ENCODE measurements at regions not wholly inside any gene's neighbourhood (a gene's known extent, or its start where the extent isn't known, plus 50 kb on each side); places are given as distances from the start of the nearest gene placed in this dataset.

DNA sequence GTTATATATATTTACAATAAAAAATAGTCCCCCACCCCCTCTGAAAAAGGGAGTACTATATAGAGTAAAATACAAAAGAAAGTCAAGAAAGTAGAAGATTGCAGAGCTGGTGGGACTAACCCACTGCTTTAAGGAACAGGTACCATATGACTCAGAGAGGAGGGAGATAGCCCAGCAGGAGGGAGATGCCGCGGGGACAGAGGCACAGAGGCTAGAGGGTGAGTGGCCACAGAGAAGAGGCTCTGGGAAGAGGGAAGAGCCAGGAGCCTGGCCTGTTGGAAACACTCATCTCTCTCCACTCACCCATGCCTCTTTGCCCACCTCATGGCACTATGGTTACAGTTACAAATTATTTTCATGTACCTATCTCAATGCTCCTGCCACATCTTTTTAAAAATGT, 53.6 kb upstream of the LYVE1 start:
- no peak for DNase-seq (ENCODE audit: low read depth in 2 of 3, low spot score in 2 of 3)

DNA sequence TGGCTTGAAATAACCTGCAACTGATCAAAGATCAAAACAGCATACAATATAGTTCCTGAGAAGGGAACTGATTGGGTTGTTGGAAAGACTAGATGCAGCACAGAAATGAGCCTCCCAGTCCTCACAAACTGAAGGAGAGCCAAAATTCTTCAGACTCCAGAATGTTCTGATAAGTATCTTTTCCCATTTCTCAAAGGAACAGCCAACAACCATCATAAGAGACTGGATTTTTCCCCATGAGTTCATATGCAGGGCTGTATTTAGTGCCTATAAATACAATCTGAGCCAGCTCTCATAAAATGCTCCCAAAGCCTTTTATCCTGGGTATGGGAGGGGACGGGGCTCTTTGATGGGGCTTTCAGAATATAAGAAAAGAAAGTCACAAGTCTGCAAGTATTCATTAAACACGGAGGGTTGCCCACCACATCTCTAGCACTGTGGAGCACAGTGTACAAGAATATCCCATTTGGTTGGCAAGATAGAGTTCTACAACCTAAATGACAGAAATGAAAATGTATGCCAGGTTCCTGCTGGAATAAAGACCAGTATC, 50.7 kb upstream of the LYVE1 start:
- no peak for DNase-seq (ENCODE audit: low read depth in 2 of 3, low spot score in 2 of 3)

DNA sequence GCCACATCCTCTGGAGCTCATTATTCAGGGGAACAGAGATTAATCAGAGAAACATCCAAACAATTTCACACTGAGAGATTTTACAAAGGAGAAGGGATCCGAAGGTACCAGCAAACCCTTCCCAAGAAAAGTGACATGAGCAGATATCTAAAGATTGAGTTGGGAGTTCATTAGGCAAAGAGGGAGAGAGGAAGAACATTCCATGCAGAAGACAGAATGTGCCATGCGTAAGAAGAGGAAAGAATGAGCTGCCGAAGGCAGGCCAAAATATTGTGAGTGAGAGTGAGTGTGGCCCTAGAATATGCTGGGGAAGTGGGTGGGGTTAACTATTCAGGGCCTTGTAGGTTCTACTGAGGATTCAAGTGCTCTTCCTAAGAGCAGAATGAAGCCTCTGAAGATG, 50.0 kb upstream of the LYVE1 start:
- no peak for DNase-seq (ENCODE audit: low read depth in 2 of 3, low spot score in 2 of 3)

Data from hematopoietic multipotent progenitor cell (in vitro differentiated cells).